Heart left ventricle (tissue), 16 donors: ENCODE measurements at regions not wholly inside any gene's neighbourhood (a gene's known extent, or its start where the extent isn't known, plus 50 kb on each side); places are given as distances from the start of the nearest gene placed in this dataset.
"Not testable (repeated sequence)": the region's sequence is repeated elsewhere in the genome, so short reads cannot be mapped to it uniquely, and the experiment has no call there.

Source experiments
- ATAC-seq, 4 donors: fragments of 200-7000 bp; cut with Tn5 transposase; one replicate each; pipeline ENCODE4 v1.9.1; 2020 to 2022; ENCODE audit warnings: moderate library complexity in 4 of 4, mild to moderate bottlenecking in 3 of 4, moderate number of reproducible peaks in 1 of 4
- DNase-seq, 5 donors: peaks; one replicate each; pipeline ENCODE4 v3.0.0-alpha.2; 2020
- H3K27ac ChIP-seq, 12 donors: fragments of 200-600 bp; sonication (generic) in 4 of 12; one replicate each; pipeline versions ENCODE4 v1.5.0 to v1.8.0; 2016 to 2022; ENCODE audit warnings: mild to moderate bottlenecking in 2 of 12
- H3K27me3 ChIP-seq, 9 donors: fragments of 200-600 bp; sonication (generic) in 2 of 9; one replicate each; pipeline versions ENCODE4 v1.5.1 to v1.8.0; 2016 to 2022; ENCODE audit warnings: mild to moderate bottlenecking in 3 of 9
- H3K36me3 ChIP-seq, 9 donors: fragments of 200-600 bp; sonication (generic) in 2 of 9; one replicate each; pipeline versions ENCODE4 v1.5.0 to v1.8.0; 2018 to 2022; ENCODE audit warnings: mild to moderate bottlenecking in 2 of 9
- H3K4me1 ChIP-seq, 12 donors: fragments of 200-600 bp; sonication (generic) in 4 of 12; one replicate each; pipeline versions ENCODE4 v1.5.0 to v1.8.0; 2016 to 2022; ENCODE audit warnings: mild to moderate bottlenecking in 3 of 12
- H3K4me3 ChIP-seq, 12 donors: fragments of 200-600 bp; sonication (generic) in 4 of 12; one replicate each; pipeline versions ENCODE4 v1.5.0 to v1.8.0; 2017 to 2022; ENCODE audit warnings: mild to moderate bottlenecking in 9 of 12, moderate library complexity in 4 of 12
- H3K9me3 ChIP-seq, 12 donors: fragments of 200-600 bp; sonication (generic) in 4 of 12; one replicate each; pipeline versions ENCODE4 v1.5.0 to v1.8.0; 2016 to 2022; ENCODE audit warnings: mild to moderate bottlenecking in 1 of 12
- POLR2A ChIP-seq, 2 donors: fragments of 450-650 bp; IDR thresholded peaks; one replicate each; pipeline ENCODE4 v1.6.1; 2017; ENCODE audit warnings: antibody characterized with exemption in 2 of 2, mild to moderate bottlenecking in 2 of 2, moderate library complexity in 2 of 2
- WGBS, 4 donors: extraction: QIAGEN DNeasy Blood & Tissue Kit in 2 of 4; methylation state at CpG; one replicate each; pipeline versions ENCODE4 v1.1.5 to v1.1.7; 2013 to 2018; 5-methylcytosine and 5-hydroxymethylcytosine counted together
- intact Hi-C, 10 donors: fragments of 100-400 bp; cut with DNase I; formaldehyde crosslinking; loops; one replicate each; pipeline versions ENCODE4 v1.11.1 to v1.14.2; 2022
- TF ChIP-seq, protein P1 (sequence below), 12 donors: fragments of 200-600 bp; sonication (generic) in 4 of 12; IDR thresholded peaks; one replicate each; pipeline versions ENCODE4 v1.5.0 to v1.8.0; 2018 to 2022; ENCODE audit warnings: antibody characterized with exemption in 12 of 12, mild to moderate bottlenecking in 5 of 12
- donor health status: ischemic (EF 13 %, LVEDD 7.1; RV severe dilation, severe dysfunction).
- donor health status: healthy with polysubstance abuse.
- donor health status: DM: no; HTN: yes; CAD: no.
- donor health status: DM: no; HTN: no; CAD: no.
- donor health status: ischemic (EF 25% LVEDD 6.9; RV normal size, moderate dysfunction).
- donor health status: ischemic (EF 25% LVEDD 5.7; RV mildly dilated, moderate dysfunction).
- donor health status: healthy.
- donor health status: DM: yes; HTN: yes; CAD: no.
- donor health status: ischemic (EF 35%, LVEDD 5.7; RV mildly dilated, moderate dysfunction).
- donor health status: nonischemic (EF 11% LVEDD 7.7; RV severe dilation, severe dysfunction).
- donor health status: DM: yes; HTN: yes; CAD: no.
- donor health status: PGD.
- donor health status: ischemic (EF 29% LVEDD 5.4; RV normal size, mild dysfunction).
- donor health status: nonischemic (EF 23%, LVEDD 6.1; RV moderate dilation, normal function).

DNA sequence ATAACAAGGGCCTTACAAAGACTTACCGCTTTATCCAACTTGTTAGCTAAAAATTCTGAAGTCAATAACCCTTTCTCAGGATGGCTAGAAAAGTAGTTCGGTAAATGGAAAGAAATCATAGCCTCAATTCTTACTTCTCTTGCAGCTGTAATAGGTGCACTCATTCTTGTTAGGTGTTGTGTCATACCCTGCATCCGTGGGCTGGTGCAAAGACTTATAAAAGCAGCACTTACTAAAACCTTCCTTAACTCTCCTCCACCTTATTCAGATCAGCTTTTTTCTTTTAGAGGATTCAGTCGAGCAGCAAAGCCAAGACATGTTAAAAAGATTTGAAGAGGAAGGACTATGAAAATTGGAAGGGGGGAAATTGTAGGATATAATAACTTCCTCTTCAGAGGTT, 238.2 kb upstream of the DIO3 start:
- peaks cover 0 to 24% (median 13%) of the 10 kb centered on the region in 12 donors for H3K9me3 ChIP-seq
- DNase-seq (no peak), ATAC-seq (no peak)
- TF ChIP-seq POLR2A (IDR thresholded peaks at IDR 0.05) = no peak
- TF ChIP-seq, protein P1, sequence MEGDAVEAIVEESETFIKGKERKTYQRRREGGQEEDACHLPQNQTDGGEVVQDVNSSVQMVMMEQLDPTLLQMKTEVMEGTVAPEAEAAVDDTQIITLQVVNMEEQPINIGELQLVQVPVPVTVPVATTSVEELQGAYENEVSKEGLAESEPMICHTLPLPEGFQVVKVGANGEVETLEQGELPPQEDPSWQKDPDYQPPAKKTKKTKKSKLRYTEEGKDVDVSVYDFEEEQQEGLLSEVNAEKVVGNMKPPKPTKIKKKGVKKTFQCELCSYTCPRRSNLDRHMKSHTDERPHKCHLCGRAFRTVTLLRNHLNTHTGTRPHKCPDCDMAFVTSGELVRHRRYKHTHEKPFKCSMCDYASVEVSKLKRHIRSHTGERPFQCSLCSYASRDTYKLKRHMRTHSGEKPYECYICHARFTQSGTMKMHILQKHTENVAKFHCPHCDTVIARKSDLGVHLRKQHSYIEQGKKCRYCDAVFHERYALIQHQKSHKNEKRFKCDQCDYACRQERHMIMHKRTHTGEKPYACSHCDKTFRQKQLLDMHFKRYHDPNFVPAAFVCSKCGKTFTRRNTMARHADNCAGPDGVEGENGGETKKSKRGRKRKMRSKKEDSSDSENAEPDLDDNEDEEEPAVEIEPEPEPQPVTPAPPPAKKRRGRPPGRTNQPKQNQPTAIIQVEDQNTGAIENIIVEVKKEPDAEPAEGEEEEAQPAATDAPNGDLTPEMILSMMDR (IDR thresholded peaks at IDR 0.05) = no peak
- H3K27ac ChIP-seq = no peak overlapping the region
- intact Hi-C loops = no loop called here
- WGBS, 4 donors = 84 to 88% (median 87%) methylated on average over 4 of the region's 4 CpGs
- H3K36me3 ChIP-seq = no peaks in the 10 kb centered on the region
- H3K4me3 ChIP-seq = no peak overlapping the region
- no peaks in the 10 kb centered on the region for H3K27me3 ChIP-seq
- H3K4me1 ChIP-seq = no peaks in the 10 kb centered on the region

DNA sequence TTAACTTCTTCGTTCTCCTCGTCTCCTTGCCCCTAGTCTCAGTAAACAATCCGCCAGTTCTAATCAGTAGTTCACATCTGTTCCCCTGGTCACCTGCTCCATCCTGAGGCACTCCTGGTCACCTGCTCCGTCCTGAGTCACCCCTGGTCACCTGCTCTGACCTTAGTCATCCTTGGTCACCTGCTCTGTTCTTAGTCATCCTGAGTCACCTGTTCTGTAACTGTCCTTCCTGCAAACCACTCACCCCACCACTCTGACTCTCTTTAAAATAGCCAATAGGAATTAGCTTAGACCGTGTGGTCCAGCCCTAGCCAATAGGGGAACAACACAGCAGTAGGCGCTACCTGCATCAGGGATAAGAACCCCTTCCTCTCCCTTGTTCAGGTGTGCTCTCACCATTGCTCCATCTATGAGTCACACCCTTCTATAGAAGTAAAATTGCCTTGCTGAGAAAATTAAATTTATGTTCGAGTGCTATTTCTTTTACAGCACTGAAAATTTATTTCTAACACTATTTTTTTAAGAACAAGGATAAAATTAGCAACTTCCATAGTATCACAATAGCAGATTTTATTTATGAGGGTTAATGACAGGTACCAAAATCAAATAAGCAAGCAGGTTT, 237.6 kb upstream of the DIO3 start:
- H3K4me3 ChIP-seq, H3K27ac ChIP-seq, ATAC-seq, H3K27me3 ChIP-seq, DNase-seq, H3K36me3 ChIP-seq, intact Hi-C loops, H3K4me1 ChIP-seq: not testable (repeated sequence)
- peaks cover 0 to 24% (median 13%) of the 10 kb centered on the region in 12 donors for H3K9me3 ChIP-seq
- 88 to 90% (median 88%) methylated on average over 7 of the region's 7 CpGs for WGBS, 4 donors

DNA sequence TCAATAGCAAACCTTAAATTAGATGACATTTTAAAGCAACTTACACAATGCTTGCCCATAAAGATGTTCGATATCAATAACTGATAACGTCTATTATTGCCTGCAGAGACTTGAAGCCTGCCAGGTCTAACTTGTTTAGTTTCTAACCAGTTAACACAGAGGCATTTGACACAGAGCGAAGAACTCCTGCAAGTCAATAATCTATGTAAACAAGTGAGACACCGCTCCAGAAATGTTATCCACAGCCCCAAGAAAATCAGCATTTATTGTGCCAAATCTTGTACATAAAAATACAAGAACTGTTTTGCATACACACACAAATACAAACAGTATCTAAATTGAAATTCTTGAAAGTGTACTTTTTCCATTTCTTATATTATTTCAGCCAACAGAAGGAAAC, 236.0 kb upstream of the DIO3 start:
- H3K9me3 ChIP-seq = peaks cover 0 to 24% (median 13%) of the 10 kb centered on the region in 12 donors
- H3K27ac ChIP-seq = no peak overlapping the region
- TF ChIP-seq, protein P1 (IDR thresholded peaks at IDR 0.05) = no peak
- TF ChIP-seq POLR2A (IDR thresholded peaks at IDR 0.05) = no peak
- DNase-seq = no peak
- peaks cover 0 to 3% (median 0%) of the 10 kb centered on the region in 9 donors for H3K27me3 ChIP-seq
- intact Hi-C loops = no loop called here
- no peak overlapping the region for H3K4me3 ChIP-seq
- 91 to 93% (median 92%) methylated on average over 4 of the region's 4 CpGs for WGBS, 4 donors
- ATAC-seq = no peak
- H3K36me3 ChIP-seq = no peaks in the 10 kb centered on the region
- H3K4me1 ChIP-seq = no peaks in the 10 kb centered on the region

DNA sequence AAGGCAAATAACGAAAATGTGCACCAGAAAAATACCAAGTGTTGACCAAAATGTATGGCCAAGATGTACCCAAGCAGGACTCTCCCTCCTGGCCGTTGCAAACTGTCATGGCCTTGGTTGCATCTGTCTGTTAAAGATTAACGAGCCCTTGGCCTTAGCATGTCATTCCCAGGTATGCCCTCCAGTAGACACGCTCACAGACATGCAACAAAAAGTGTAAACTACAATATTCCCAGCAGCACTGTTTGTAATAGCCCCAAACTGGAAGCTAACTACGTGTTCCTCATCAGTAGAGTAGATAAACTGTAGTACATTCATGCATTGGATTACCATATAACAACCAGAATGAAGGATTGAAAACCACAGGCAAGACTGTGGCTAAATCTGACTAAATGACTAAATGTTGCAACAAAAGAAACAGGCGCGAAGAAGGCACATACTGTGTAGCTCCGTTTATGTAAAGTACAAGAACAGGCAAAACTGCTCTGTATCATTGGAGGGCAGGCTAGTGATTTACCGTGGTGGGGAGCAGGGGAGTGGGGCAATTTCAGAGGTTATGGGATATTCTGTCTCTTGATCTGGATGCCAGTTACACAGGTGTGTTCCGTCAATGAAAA, 232.8 kb upstream of the DIO3 start:
- WGBS, 4 donors = 77 to 85% (median 84%) methylated on average over 10 of the region's 10 CpGs
- Histone ChIP-seq H3K4me1 (no peaks in the 10 kb centered on the region), H3K27ac (no peak overlapping the region), H3K27me3 (peaks cover 0 to 10% (median 0%) of the 10 kb centered on the region in 9 donors), H3K36me3 (no peaks in the 10 kb centered on the region), H3K9me3 (peaks cover 0 to 20% (median 11%) of the 10 kb centered on the region in 12 donors), H3K4me3 (no peak overlapping the region)
- DNase-seq = no peak
- TF ChIP-seq, protein P1 (IDR thresholded peaks at IDR 0.05) = no peak
- TF ChIP-seq POLR2A (IDR thresholded peaks at IDR 0.05) = no peak
- no peak for ATAC-seq
- intact Hi-C loops = no loop called here
